Cardiac muscle cell (in vitro differentiated cells and primary cell): ENCODE measurements at regions not wholly inside any gene's neighbourhood (a gene's known extent, or its start where the extent isn't known, plus 50 kb on each side); places are given as distances from the start of the nearest gene placed in this dataset.
"Not testable (repeated sequence)": the region's sequence is repeated elsewhere in the genome, so short reads cannot be mapped to it uniquely, and the experiment has no call there.

Experiments
- DNase-seq, 2 donors: peaks; one replicate each; pipeline versions ENCODE4 v3.0.0 to v3.0.0-alpha.2; 2010 to 2017; ENCODE audit warnings: low read depth in 1 of 2, low spot score in 1 of 2
- H3K27ac ChIP-seq: fragments of 200-600 bp; sonication (generic); 2 replicates; pipeline ENCODE4 v1.5.1; 2016
- H3K27me3 ChIP-seq: fragments of 200-600 bp; sonication (generic); 2 replicates; pipeline ENCODE4 v1.6.0; 2016; ENCODE audit warnings: control low read depth
- H3K36me3 ChIP-seq: fragments of 200-600 bp; sonication (generic); 2 replicates; pipeline ENCODE4 v1.5.1; 2016; ENCODE audit warnings: control low read depth
- H3K4me1 ChIP-seq: fragments of 200-600 bp; sonication (generic); 2 replicates; pipeline ENCODE4 v1.8.1; 2017; ENCODE audit warnings: low read depth, mild to moderate bottlenecking, mixed run types
- H3K4me3 ChIP-seq: fragments of 200-600 bp; sonication (generic); 2 replicates; pipeline ENCODE4 v1.5.1; 2016; ENCODE audit warnings: mild to moderate bottlenecking
- H3K9me3 ChIP-seq: fragments of 200-600 bp; sonication (generic); 2 replicates; pipeline ENCODE4 v1.5.1; 2017; ENCODE audit warnings: low read depth, mild to moderate bottlenecking, control low read depth
- CTCF ChIP-seq: IDR thresholded peaks from 2 replicates; pipeline ENCODE4 v1.5.1; 2012; ENCODE audit warnings: low read depth, mild to moderate bottlenecking, low read length

GRCh38 chr12:91722072-91722471, 423.6 kb downstream of the BTG1 start:
- Histone ChIP-seq H3K4me3 (no peak overlapping the region), H3K27ac (no peak overlapping the region), H3K27me3 (no peaks in the 10 kb centered on the region), H3K36me3 (no peaks in the 10 kb centered on the region), H3K9me3 (no peaks in the 10 kb centered on the region), H3K4me1 (no peaks in the 10 kb centered on the region)
- TF ChIP-seq CTCF: no peak
- DNase-seq: no peak

- H3K27me3 ChIP-seq: no peaks in the 10 kb centered on the region
- no peak for DNase-seq
- no peak for TF ChIP-seq CTCF
- no peaks in the 10 kb centered on the region for H3K4me1 ChIP-seq
- H3K4me3 ChIP-seq: no peak overlapping the region
- H3K36me3 ChIP-seq: no peaks in the 10 kb centered on the region
- H3K27ac ChIP-seq: no peak overlapping the region
- no peaks in the 10 kb centered on the region for H3K9me3 ChIP-seq
Measured at GRCh38 chr12:91721023-91721422, 424.6 kb downstream of the BTG1 start.

DNA sequence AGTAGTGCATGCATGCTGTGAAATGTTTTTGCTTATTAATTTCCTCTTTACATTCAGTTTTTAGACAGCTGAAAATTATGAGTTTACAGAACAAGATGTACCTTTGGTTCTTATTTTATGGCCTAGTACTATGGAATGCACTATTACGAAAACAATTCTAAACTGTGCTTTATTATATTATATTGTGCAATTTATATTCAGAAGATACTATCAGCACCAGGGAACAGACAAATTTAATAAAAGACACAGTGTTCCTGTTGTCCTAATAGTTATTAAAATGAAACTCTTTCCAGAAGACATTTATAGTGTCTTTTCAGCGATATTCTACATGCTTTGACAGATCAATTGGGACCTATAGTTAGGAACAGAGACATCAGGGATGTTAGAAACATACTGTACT, 427.3 kb downstream of the BTG1 start:
- TF ChIP-seq CTCF: no peak
- no peaks in the 10 kb centered on the region for H3K27me3 ChIP-seq
- peak in 1 of 2 donors; percentile 7 for DNase-seq
- no peaks in the 10 kb centered on the region for H3K36me3 ChIP-seq
- no peaks in the 10 kb centered on the region for H3K9me3 ChIP-seq
- H3K4me1 ChIP-seq: no peaks in the 10 kb centered on the region
- H3K4me3 ChIP-seq: no peak overlapping the region
- no peak overlapping the region for H3K27ac ChIP-seq

- Histone ChIP-seq H3K27me3 (no peaks in the 10 kb centered on the region), H3K4me1 (no peaks in the 10 kb centered on the region), H3K4me3 (no peak overlapping the region), H3K36me3 (no peaks in the 10 kb centered on the region), H3K27ac (no peak overlapping the region), H3K9me3 (no peaks in the 10 kb centered on the region)
- DNase-seq: no peak
- no peak for TF ChIP-seq CTCF
Measured at GRCh38 chr12:91717804-91718203, 427.8 kb downstream of the BTG1 start.

DNA sequence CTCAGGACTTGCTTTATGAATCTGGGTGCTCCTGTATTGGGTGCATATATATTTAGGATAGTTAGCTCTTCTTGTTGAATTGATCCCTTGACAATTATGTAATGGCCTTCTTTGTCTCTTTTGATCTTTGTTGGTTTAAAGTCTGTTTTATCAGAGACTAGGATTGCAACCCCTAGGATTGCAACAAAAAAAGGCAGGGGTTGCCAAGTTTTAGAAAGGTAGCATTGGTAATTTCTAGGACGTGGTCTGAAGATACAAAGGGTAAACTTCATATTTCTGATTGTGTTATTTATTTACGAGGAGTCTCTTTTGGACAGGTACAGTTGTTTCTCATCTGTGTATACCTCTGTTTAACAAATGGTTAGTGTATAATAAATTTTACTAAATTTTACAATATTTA, 433.7 kb downstream of the BTG1 start:
- not testable (repeated sequence) for H3K36me3 ChIP-seq, H3K9me3 ChIP-seq, H3K4me1 ChIP-seq, H3K27me3 ChIP-seq, DNase-seq, H3K4me3 ChIP-seq, H3K27ac ChIP-seq

- Histone ChIP-seq H3K36me3 (no peaks in the 10 kb centered on the region), H3K4me3 (no peak overlapping the region), H3K27ac (no peak overlapping the region), H3K9me3 (no peaks in the 10 kb centered on the region), H3K4me1 (no peaks in the 10 kb centered on the region), H3K27me3 (no peaks in the 10 kb centered on the region)
- DNase-seq: no peak
- no peak for TF ChIP-seq CTCF
Measured at GRCh38 chr12:91706466-91706865, 439.2 kb downstream of the BTG1 start.
